Panc1 (cell line): ENCODE measurements at regions not wholly inside any gene's neighbourhood (a gene's known extent, or its start where the extent isn't known, plus 50 kb on each side); places are given as distances from the start of the nearest gene placed in this dataset.

Experiments used
- ATAC-seq: fragments of 200-7000 bp; cut with Tn5 transposase; 2 replicates; pipeline ENCODE4 v1.9.1; 2020; ENCODE audit warnings: mild to moderate bottlenecking, moderate library complexity
- BruUV-seq: library from RNA; stranded (reverse); fragments of 400-500 nt; replicated peaks from 2 replicates; lab custom pipeline; 2021; lab: Mats Ljungman, UMichigan
- CTCF ChIA-PET: fragments of 300-600 bp; sonication (Branson Sonifier 250); formaldehyde crosslinking; loops from one replicate; lab custom pipeline; 2022; ENCODE audit warnings: antibody characterized with exemption; lab: Charles Lee
- POLR2A ChIA-PET: fragments of 300-600 bp; sonication (Branson Sonifier 250); formaldehyde crosslinking; loops from one replicate; lab custom pipeline; 2022; ENCODE audit warnings: antibody characterized with exemption; lab: Charles Lee
- DNase-seq: peaks from one replicate; pipeline ENCODE4 v3.0.0-alpha.2; 2010; ENCODE audit warnings: low read depth, low spot score
- H3K27ac ChIP-seq: 2 replicates; pipeline ENCODE4 v1.5.1; 2011; ENCODE audit warnings: mild to moderate bottlenecking, low read length, inconsistent platforms
- H3K27me3 ChIP-seq: fragments of 200-500 bp; sonication (Bioruptor generic); 2 replicates; pipeline ENCODE4 v1.6.0; 2014; ENCODE audit warnings: low read length, inconsistent platforms; ENCODE audit not compliant: control insufficient read depth, insufficient read depth
- H3K36me3 ChIP-seq: fragments of 200-500 bp; sonication (Bioruptor generic); 2 replicates; pipeline ENCODE4 v1.5.1; 2014; ENCODE audit warnings: inconsistent platforms, mild to moderate bottlenecking, low read length, moderate library complexity; ENCODE audit not compliant: control insufficient read depth, insufficient read depth
- H3K4me1 ChIP-seq: 2 replicates; pipeline ENCODE4 v1.5.1; 2011; ENCODE audit warnings: inconsistent platforms, mild to moderate bottlenecking, low read length, moderate library complexity; ENCODE audit not compliant: control insufficient read depth, insufficient read depth
- H3K4me3 ChIP-seq, 2 experiments: 2 replicates each; pipeline ENCODE4 v1.5.1; 2011 to 2012; ENCODE audit warnings: low read depth in 2 of 2, low read length in 2 of 2, mild to moderate bottlenecking in 2 of 2, inconsistent platforms in 1 of 2, moderate library complexity in 1 of 2
- H3K9me3 ChIP-seq: fragments of 200-500 bp; sonication (Bioruptor generic); 2 replicates; pipeline ENCODE4 v1.5.1; 2014; ENCODE audit warnings: low read depth, mild to moderate bottlenecking, inconsistent platforms, low read length, moderate library complexity; ENCODE audit not compliant: control insufficient read depth, insufficient read depth
- CTCF ChIP-seq: fragments of 450-650 bp; IDR thresholded peaks from 2 replicates; pipeline ENCODE4 v1.5.1; 2017; ENCODE audit warnings: mild to moderate bottlenecking
- POLR2AphosphoS5 ChIP-seq: IDR thresholded peaks from 2 replicates; pipeline ENCODE4 v1.6.1; 2012; ENCODE audit warnings: mild to moderate bottlenecking, low read depth, low read length, moderate library complexity
- REST ChIP-seq, 2 experiments: IDR thresholded peaks; 2 replicates each; pipeline ENCODE4 v1.6.1; 2011 to 2012; ENCODE audit warnings: low read depth in 2 of 2, control low read depth in 1 of 2, low read length in 1 of 2, mild to moderate bottlenecking in 1 of 2, moderate library complexity in 1 of 2; ENCODE audit not compliant: insufficient read depth in 1 of 2
- SIN3A ChIP-seq: IDR thresholded peaks from 2 replicates; pipeline ENCODE4 v1.6.1; 2012; ENCODE audit warnings: low read depth, mild to moderate bottlenecking, low read length, moderate library complexity, borderline replicate concordance; ENCODE audit not compliant: insufficient read depth
- TCF7L2 ChIP-seq: IDR thresholded peaks from 2 replicates; pipeline ENCODE4 v1.6.1; 2011; ENCODE audit warnings: mild to moderate bottlenecking, low read depth, low read length, inconsistent platforms
- in situ Hi-C: cut with HindIII; loops from 2 replicates; pipeline ENCODE4 v1.10.0; 2016; ENCODE audit warnings: low sequenced_read_pairs, low pct_unique_long_range_greater_than_20kb
- intact Hi-C: fragments of 100-400 bp; cut with micrococcal nuclease; formaldehyde crosslinking; loops from one replicate; pipeline ENCODE4 v1.10.0; 2022; ENCODE audit not compliant: unreplicated experiment

- in situ Hi-C loops: no loop called here
- intact Hi-C loops: no loop called here
- Histone ChIP-seq H3K9me3 (peaks cover 3% of the 10 kb centered on the region; the same call in 1 of the 2 replicates), H3K4me1 (no peaks in the 10 kb centered on the region), H3K4me3 (no peak overlapping the region), H3K27ac (no peak overlapping the region), H3K27me3 (no peaks in the 10 kb centered on the region), H3K36me3 (no peaks in the 10 kb centered on the region; the same call in 1 of the 2 replicates)
- DNase-seq (no peak), ATAC-seq (no peak)
- TF ChIP-seq REST (IDR thresholded peaks at IDR 0.05; ENCODE audit: insufficient read depth in 1 of 2, low read depth in 2 of 2, low read length in 1 of 2) (no peak), SIN3A (no peak), TCF7L2 (no peak), POLR2AphosphoS5 (no peak), CTCF (no peak)
- no TSS peak for BruUV-seq
- POLR2A ChIA-PET: no interaction called here
- CTCF ChIA-PET: no interaction called here
These were observed 64.9 kb upstream of the TARS1 start for GRCh38 chr5:33375900-33376299.

- intact Hi-C loops: no loop called here
These were observed 61.0 kb upstream of the TARS1 start for GRCh38 chr5:33379757-33380156.

More at GRCh38 chr5:33379757-33380156, 61.0 kb upstream of the TARS1 start:
- peak; percentile 28; the same call in 1 of the 2 replicates for TF ChIP-seq CTCF
- no peak for TF ChIP-seq POLR2AphosphoS5
- ChIA-PET CTCF (no interaction called here), POLR2A (no interaction called here)
- no peaks in the 10 kb centered on the region; the same call in 1 of the 2 replicates for H3K36me3 ChIP-seq
- ATAC-seq (no peak), DNase-seq (no peak)
- no TSS peak for BruUV-seq
- in situ Hi-C loops: no loop called here
- no peaks in the 10 kb centered on the region for H3K4me1 ChIP-seq
- no peak overlapping the region for H3K27ac ChIP-seq
- no peaks in the 10 kb centered on the region for H3K9me3 ChIP-seq
- H3K4me3 ChIP-seq: no peak overlapping the region
- no peaks in the 10 kb centered on the region for H3K27me3 ChIP-seq
